ENCODE measurements at regions not wholly inside any gene's neighbourhood (a gene's known extent, or its start where the extent isn't known, plus 50 kb on each side); places are given as distances from the start of the nearest gene placed in this dataset.

DNA sequence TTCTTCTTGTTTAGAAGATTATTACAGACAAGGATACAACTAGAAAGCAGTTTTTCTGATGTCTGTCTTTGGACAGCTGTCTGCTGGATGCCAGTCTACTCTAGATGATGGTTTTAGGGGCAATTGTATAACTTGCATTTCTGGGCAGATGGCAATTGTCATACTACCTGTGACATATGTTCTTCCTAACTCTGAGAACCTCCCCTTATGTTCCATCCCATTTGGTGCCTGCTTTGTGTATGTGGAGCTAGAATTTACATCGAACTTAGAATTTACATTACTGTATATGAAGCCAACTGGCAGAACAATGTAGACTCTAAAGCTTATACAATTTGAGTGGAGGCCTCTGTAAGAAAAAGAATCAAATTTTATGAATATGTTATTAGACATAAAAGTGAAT is 430.2 kb upstream of the SEL1L start:
- intact Hi-C loops (cut with DNase I, micrococcal nuclease) = no loop called here
- ChIA-PET CTCF (no interaction called here), POLR2A (no interaction called here)
- no peaks in the 10 kb centered on the region for H3K4me1 Mint-ChIP-seq (ENCODE audit: low read depth)
- no peaks in the 10 kb centered on the region for H3K27me3 Mint-ChIP-seq
- no peaks in the 10 kb centered on the region for H3K36me3 Mint-ChIP-seq (ENCODE audit: low read depth)
- H3K4me1 ChIP-seq (ENCODE audit: insufficient read depth, low read length) = no peaks in the 10 kb centered on the region
- no peak overlapping the region for H3K27ac ChIP-seq (ENCODE audit: low read depth in 1 of 2, low read length in 2 of 2)
- TF ChIP-seq, protein P1, sequence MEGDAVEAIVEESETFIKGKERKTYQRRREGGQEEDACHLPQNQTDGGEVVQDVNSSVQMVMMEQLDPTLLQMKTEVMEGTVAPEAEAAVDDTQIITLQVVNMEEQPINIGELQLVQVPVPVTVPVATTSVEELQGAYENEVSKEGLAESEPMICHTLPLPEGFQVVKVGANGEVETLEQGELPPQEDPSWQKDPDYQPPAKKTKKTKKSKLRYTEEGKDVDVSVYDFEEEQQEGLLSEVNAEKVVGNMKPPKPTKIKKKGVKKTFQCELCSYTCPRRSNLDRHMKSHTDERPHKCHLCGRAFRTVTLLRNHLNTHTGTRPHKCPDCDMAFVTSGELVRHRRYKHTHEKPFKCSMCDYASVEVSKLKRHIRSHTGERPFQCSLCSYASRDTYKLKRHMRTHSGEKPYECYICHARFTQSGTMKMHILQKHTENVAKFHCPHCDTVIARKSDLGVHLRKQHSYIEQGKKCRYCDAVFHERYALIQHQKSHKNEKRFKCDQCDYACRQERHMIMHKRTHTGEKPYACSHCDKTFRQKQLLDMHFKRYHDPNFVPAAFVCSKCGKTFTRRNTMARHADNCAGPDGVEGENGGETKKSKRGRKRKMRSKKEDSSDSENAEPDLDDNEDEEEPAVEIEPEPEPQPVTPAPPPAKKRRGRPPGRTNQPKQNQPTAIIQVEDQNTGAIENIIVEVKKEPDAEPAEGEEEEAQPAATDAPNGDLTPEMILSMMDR (IDR thresholded peaks at IDR 0.05) = no peak
- no peak overlapping the region for H3K27ac Mint-ChIP-seq
- H3K4me3 ChIP-seq (ENCODE audit: low read length) = no peak overlapping the region
- H3K27me3 ChIP-seq (ENCODE audit: control insufficient read depth in 1 of 2, insufficient read depth in 2 of 2, low read length in 2 of 2) = no peaks in the 10 kb centered on the region
- no peaks in the 10 kb centered on the region for H3K9me3 ChIP-seq (ENCODE audit: control insufficient read depth in 1 of 2, insufficient read depth in 1 of 2, low read length in 2 of 2)
- peaks cover 10% of the 10 kb centered on the region for H3K9me3 Mint-ChIP-seq
- no peak for DNase-seq
- H3K36me3 ChIP-seq (ENCODE audit: insufficient read depth, low read length) = no peaks in the 10 kb centered on the region
- ATAC-seq (ENCODE audit: poor library complexity) = no peak
- no peak overlapping the region for H3K4me3 Mint-ChIP-seq

DNA sequence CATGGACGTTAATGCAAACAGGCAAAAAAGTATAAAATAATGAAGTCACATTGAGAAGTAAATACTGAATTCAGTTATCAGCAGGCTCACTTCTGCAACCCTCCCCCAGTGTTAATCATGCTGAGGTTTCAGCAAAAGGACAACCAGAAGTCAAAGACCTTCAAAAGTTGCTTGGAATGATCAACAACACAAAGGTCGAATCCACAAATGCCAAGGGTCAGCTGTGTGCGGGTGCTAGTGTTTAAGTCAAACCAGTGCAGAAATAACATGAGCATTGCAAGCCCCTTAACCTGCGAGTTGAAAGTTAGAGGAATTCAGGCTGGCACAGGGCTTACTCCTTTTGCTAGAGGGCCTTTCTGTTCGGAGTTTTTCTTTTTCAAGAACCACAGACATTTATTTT is 436.7 kb upstream of the SEL1L start:
- CTCF ChIA-PET = no interaction called here
- no peaks in the 10 kb centered on the region for H3K9me3 ChIP-seq (ENCODE audit: control insufficient read depth in 1 of 2, insufficient read depth in 1 of 2, low read length in 2 of 2)
- H3K27me3 ChIP-seq (ENCODE audit: control insufficient read depth in 1 of 2, insufficient read depth in 2 of 2, low read length in 2 of 2) = no peaks in the 10 kb centered on the region
- H3K4me1 ChIP-seq (ENCODE audit: insufficient read depth, low read length) = no peaks in the 10 kb centered on the region
- TF ChIP-seq, protein P1 (IDR thresholded peaks at IDR 0.05) = no peak
- no peaks in the 10 kb centered on the region for H3K36me3 Mint-ChIP-seq (ENCODE audit: low read depth)
- H3K27ac ChIP-seq (ENCODE audit: low read depth in 1 of 2, low read length in 2 of 2) = no peak overlapping the region
- POLR2A ChIA-PET = no interaction called here
- no peaks in the 10 kb centered on the region for H3K27me3 Mint-ChIP-seq
- no peak overlapping the region for H3K27ac Mint-ChIP-seq
- H3K36me3 ChIP-seq (ENCODE audit: insufficient read depth, low read length) = no peaks in the 10 kb centered on the region
- no peak overlapping the region for H3K4me3 ChIP-seq (ENCODE audit: low read length)
- ATAC-seq (ENCODE audit: poor library complexity) (no peak), DNase-seq (no peak)
- H3K4me1 Mint-ChIP-seq (ENCODE audit: low read depth) = no peaks in the 10 kb centered on the region
- no peak overlapping the region for H3K4me3 Mint-ChIP-seq
- peaks cover 17% of the 10 kb centered on the region for H3K9me3 Mint-ChIP-seq
- intact Hi-C loops (cut with DNase I, micrococcal nuclease) = no loop called here

DNA sequence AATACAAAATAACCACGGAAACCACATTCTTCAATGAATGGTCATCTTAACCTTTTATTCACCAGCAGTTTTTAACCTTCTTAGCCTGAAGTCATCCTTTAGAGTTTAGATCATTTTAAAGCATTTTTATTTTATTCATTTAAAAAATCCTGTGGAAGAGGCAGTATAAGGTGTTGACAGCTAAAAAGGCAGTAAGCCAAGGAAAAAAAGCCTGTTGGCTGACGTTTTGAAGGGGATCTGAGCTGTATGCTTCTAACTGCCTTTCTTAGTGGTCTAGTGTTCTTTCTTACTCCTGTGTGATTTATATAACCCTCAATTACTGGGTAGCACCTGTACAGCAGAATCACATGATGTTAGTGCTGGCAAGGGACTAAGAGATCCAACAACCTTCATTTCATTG is 438.3 kb upstream of the SEL1L start:
- Mint-ChIP-seq H3K36me3 (ENCODE audit: low read depth) (no peaks in the 10 kb centered on the region), H3K4me3 (no peak overlapping the region), H3K4me1 (ENCODE audit: low read depth) (no peaks in the 10 kb centered on the region), H3K27me3 (no peaks in the 10 kb centered on the region), H3K9me3 (peaks cover 12% of the 10 kb centered on the region), H3K27ac (no peak overlapping the region)
- ChIA-PET POLR2A (no interaction called here), CTCF (no interaction called here)
- no peak overlapping the region for H3K4me3 ChIP-seq (ENCODE audit: low read length)
- DNase-seq = no peak
- no peak for ATAC-seq (ENCODE audit: poor library complexity)
- no peak overlapping the region for H3K27ac ChIP-seq (ENCODE audit: low read depth in 1 of 2, low read length in 2 of 2)
- TF ChIP-seq, protein P1 (IDR thresholded peaks at IDR 0.05) = no peak
- H3K4me1 ChIP-seq (ENCODE audit: insufficient read depth, low read length) = no peaks in the 10 kb centered on the region
- intact Hi-C loops (cut with DNase I, micrococcal nuclease) = no loop called here
- H3K27me3 ChIP-seq (ENCODE audit: control insufficient read depth in 1 of 2, insufficient read depth in 2 of 2, low read length in 2 of 2) = no peaks in the 10 kb centered on the region
- no peaks in the 10 kb centered on the region for H3K36me3 ChIP-seq (ENCODE audit: insufficient read depth, low read length)
- H3K9me3 ChIP-seq (ENCODE audit: control insufficient read depth in 1 of 2, insufficient read depth in 1 of 2, low read length in 2 of 2) = no peaks in the 10 kb centered on the region

All from CD4-positive, alpha-beta T cell (primary cell).